Raji (cell line): ENCODE measurements at regions not wholly inside any gene's neighbourhood (a gene's known extent, or its start where the extent isn't known, plus 50 kb on each side); places are given as distances from the start of the nearest gene placed in this dataset.

Experiments
- POLR2A ChIP-seq: IDR thresholded peaks from 2 replicates; pipeline ENCODE4 v1.6.1; 2011; ENCODE audit warnings: low read depth, low read length, control low read depth; ENCODE audit not compliant: insufficient read depth

DNA sequence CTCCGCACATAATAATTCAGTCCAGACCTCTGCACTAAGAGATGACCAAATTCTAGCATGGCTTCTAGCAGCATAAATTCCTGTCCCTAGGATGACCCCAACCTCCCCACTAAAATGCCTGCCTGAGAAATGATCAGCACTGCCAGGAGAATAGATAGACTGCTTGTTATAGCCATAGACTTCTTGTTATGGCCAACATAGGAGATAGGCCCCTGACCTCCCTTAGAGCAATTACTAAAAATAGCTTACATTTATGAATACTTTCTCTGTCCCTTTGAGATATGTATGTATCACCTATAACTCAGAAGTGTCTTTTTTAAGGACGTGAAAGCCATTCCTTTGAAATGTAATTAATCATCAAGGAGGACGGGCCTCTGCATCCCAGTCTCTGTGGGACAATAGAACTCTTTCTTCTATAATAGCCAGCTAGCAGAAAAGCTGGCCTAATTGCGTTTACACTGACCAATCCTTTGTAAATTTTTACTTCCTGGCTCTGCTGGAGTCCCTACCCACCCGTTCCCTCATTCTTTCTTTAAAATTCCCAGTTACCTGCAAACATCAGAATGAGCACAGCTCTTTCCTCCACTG lies 1002.7 kb downstream of the CDH18 start:
- TF ChIP-seq POLR2A = no peak

DNA sequence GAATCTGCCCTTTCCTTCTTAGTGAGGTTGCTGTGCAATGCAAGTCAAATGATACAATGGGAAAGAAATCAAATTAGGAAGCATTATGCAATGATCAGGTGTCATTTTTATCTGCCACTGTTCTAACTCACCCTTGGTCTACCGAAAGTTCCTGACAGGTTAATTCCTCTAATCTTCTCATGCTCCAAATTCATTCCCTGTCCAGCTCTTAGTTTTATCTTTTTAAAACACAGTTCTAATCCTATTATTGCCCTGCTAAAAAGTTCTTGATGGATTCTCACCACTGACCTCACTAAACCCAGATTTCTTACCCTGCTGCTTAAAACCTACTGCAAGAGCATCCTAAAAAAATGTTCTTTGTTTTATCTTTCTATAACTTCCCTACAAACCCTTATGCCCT lies 1000.9 kb downstream of the CDH18 start:
- no peak for TF ChIP-seq POLR2A

DNA sequence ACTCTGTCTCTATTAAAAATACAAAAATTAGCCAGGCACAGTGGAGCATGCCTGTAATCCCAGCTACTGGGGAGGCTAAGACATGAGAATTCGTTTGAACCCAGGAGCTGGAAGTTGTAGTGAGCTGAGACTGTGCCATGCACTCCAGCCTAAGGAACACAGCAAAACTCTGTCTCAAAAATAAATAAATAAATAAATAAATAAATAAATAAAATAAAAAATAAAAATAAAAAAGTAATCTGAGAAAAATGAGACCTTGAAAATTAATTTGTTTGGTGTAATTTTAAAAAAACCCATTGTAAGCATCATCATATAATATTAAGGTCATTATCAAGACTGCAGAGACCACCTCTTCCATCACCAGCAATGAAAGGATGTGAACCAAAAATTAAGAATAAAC lies 997.1 kb downstream of the CDH18 start:
- TF ChIP-seq POLR2A = no peak

DNA sequence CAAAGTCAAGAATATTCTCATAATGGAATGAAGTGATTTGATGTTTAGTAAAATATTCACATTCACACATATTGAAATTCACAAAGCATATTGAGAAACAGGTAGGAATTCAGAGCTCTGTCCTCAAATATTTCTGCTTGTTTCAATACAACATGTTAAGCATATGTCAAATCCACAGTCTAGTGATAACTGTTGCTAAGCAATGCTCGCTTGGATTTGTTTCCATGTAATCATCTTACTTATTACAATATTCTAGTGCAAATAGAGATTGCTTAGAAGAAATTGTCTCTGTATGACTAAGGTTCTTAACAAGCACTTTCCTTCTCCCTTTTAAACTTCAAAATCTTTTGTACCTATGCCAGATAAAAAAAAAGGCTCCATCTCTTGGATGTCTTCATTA lies 995.7 kb downstream of the CDH18 start:
- no peak for TF ChIP-seq POLR2A

DNA sequence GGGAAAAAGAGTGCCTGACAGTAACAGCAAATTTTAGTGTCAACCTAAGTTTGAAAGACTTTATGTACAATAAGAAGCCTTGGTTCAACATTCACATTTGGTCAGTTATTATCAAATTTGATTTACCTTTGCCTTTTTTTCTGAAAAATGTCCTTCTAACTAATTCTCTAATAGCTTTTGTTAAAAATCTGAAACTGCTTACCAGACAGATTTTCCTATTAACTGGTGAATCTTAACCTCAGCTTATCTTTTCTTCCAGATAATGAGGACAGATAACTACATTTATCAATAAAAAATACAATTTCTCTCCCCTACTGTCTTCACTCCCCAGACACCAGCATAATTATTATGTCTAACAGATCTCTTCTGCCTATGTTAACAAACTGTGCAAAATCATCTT lies 988.5 kb downstream of the CDH18 start:
- TF ChIP-seq POLR2A = no peak

DNA sequence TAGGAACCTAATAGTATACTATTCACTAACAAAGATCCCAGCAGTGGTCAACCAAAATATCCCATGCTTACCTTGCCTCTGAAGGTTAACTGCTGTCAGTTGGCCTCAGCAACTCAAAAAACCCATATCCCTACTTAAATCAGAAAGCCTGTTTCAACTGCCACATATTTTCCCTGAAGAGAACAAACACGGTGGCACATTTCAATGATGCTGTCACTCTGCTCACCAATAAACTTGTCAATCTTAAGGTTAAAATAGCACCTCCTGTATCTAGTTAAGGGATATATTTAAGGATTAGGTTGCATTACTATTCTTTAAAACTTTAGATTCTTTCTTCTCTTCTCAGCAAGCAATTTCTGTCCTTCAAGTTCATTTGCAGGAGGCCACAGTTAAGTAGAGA lies 986.9 kb downstream of the CDH18 start:
- TF ChIP-seq POLR2A = no peak

DNA sequence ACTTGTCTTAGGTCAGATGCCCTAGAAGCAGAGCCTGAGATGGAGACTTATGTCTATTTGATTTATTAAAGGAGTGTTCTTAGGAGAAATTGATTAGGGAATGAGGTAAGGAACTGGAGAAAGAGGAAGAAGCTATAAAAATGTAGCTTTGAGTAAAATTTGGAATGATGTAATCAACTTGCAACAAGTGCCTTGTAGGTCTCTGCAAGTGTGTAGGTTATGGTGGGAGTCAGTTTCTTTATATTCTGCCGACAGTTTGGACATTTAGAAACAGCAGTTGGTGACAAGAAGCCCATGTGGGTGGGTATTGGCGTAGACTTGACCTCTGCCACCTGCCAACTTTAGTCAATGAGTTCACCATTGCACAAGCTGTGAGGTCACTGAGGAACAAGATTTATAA lies 986.5 kb downstream of the CDH18 start:
- TF ChIP-seq POLR2A = no peak

DNA sequence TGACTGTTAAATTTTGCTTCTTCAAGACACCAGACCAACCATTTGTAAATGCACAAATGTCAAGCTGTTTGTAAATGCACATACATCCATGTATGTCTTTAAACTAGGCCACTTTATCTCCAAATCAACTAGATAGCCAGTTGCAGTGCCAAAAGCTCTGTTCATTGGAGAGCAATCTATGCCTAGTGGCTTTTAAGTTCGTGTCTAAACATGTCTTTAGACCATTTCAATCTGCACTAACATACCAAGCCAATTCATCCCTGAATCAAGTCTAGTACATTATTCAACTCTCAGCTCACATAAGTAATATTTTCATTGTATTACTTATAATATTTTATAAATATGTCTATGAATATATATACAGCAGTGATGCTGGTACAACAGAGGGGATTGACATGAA lies 985.9 kb downstream of the CDH18 start:
- TF ChIP-seq POLR2A = no peak

DNA sequence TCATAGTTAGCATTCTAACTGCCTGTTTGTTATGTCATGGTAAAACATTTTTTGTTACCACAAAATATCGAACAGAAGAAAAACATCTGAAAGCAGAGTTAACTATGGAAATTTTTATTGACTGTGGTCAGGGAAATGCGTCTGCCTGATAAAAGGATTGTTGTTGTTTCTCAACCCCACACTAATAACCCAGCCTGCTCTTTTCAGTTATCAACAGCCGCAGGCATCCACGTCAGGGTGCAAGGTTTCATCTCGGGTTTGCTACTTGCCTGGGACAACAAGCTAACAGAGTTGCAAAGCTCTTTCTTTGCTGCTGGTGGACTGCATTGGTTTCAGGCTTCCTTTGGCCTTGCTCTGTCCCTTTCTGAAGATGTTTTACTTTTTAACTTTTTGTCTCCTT lies 969.2 kb downstream of the CDH18 start:
- TF ChIP-seq POLR2A = no peak

DNA sequence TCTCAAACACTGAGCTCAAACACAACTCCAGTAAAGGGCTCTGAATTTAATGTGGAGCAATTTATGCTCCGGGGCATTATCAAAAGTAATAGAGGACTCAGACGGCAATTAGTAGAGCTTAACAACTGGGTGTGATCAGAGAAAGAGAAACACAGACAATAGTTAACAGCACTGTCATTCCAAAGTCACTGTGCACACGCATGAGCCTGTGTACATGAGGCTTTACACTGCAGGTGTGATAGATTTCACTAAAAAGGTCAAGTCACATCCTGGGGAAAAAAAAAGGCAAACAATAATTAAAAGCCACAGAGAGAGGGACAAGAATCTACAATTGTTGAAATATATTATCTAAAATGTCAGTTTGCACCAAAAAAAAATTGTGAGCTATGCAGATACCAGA lies 956.5 kb downstream of the CDH18 start:
- no peak for TF ChIP-seq POLR2A

DNA sequence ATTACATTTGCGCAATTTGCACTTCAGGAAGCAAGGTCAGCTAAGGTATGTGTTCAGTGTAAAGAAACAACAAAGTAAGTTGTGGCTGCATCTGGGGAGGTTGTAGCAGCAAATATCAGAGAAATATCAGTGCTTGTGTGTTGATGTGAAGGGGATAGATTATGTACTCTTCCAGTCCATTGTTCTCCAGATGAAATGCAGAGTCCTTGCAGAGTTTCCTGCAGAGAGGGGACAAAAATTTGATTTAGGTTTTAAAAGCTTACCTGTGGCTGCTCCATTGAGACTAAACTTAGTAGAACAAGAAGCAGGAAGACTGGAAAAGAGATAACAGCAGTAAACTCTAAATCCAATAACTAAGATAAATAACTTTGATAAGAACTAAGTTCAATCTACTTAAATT lies 952.2 kb downstream of the CDH18 start:
- no peak for TF ChIP-seq POLR2A

DNA sequence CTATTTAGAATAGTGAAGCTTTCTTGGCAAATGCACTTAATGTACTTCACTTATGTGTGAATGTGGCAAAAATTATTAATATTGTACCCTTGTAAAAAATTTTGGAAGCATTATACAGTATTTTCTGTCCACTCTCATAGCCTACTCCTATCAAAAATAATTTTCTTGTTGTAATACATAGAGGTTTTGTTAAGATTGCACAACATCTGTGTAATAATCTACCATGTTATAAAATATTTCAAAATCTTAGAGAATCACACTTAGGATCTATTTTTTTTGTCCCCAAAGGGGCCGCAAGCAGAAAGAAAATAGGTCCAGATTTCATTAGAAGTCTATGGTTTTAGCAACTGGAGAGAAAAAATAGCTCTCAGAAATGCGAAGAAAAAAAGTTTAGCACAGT lies 945.9 kb downstream of the CDH18 start:
- no peak for TF ChIP-seq POLR2A

DNA sequence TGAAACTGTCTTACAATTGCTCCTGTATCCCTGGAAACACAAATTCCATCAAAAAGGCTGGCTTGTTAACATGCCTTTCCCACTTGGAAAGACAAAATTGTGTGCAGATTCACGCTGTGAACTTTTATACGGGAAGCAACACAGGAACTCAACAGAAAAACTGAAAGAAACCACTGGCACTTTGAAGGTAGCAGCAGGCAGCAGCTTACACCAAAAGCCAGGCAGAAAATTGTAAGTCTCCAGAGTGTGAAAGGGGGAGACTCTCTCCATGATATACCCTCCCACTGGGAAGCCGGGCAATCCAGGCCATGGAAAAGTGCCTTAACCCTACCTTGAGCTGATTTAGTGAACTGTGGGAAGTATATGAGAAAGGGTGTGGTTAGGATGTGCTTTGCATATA lies 943.7 kb downstream of the CDH18 start:
- no peak for TF ChIP-seq POLR2A

DNA sequence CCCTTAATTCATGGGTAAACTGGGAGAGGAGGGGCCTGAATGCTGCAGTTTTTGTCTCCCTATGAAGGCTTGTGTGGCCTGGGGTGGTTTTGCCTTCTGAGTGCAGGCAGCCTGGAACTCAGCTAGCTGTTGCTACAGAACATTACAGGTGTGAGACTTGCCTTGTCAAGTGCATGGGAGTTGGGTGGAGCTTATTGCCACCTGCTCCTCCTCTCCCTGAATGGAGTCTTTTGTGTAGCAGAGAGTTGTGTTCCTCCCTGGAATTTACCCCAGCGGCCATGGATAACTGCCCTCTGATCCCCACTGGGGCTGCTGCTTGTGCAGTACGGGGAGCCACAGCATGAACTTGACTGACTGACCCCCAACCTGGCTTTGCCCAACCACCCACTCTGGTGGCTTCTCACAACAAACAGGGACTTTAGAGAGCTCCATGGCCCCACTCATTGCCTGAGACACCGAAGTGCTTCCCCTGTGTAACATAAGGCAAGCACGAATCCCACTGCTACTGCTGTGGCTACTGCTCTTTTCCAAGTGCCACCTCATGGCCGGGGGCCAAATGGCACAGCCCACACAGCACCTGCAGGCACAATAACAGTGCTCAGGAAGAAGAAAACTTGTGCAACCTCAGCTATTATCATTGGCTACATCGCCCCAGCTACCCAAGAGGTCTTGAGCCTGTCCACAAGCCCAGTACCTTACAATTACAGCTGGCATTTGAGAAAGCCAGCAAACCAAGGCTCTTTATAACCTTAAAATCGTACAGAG lies 942.9 kb downstream of the CDH18 start:
- TF ChIP-seq POLR2A = no peak

DNA sequence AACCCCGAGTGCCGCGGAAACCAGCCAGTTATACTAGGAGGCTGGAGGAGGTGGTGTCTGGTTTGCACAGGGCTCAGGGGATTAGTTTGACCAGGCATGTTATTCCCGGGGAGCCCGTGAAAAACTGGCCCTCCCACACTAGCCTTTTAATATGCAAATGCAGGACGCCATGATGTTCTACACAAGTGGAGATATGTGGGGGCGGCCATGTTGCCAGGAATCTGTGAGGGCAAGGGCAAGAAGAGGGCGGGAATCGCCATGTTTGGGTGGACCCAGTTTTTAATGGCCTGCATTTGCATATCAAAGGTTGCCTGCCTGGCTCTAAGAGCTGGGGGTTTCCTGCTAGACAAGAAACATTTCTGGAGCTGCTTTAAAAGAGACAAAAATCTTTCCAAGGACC lies 940.7 kb downstream of the CDH18 start:
- no peak for TF ChIP-seq POLR2A

DNA sequence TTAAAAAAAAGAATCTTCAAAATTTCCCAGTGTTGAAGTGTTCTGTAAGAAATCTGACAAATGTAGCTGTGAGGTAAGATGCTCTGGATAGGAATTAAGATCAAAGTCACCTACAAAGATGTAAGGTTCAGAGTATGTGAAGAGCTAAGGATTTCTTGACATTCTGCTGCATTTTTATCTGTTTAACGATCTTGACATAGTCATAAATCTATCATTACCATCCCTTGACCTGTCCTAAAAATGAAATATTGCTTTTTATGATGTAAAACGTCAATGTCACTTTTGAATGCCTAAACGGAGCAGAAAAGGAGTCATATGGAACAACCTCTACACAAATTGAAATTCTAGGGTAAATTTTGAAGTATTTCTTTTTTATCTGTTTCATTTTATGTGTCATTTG lies 939.3 kb downstream of the CDH18 start:
- no peak for TF ChIP-seq POLR2A

DNA sequence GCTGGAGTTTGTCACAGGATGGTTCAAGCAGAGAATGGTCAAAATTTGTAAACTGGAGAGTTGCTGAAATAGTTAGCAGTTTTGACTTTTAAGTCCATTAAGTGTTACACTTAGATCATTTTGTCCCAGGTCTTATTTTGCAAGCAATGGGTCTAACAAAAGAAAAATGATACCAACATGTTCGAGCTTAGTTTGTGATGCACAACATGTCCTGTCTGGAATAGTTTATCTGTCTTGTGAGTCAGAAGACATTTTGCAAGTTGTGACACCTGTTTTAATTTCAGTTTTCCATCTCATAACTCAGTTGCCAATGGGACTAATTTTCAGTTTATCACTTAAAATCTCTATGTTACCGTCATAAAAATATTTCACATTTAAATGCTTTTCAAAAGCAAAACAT lies 929.8 kb downstream of the CDH18 start:
- TF ChIP-seq POLR2A = no peak
